ENCODE measurements at regions not wholly inside any gene's neighbourhood (a gene's known extent, or its start where the extent isn't known, plus 50 kb on each side); places are given as distances from the start of the nearest gene placed in this dataset.

DNA sequence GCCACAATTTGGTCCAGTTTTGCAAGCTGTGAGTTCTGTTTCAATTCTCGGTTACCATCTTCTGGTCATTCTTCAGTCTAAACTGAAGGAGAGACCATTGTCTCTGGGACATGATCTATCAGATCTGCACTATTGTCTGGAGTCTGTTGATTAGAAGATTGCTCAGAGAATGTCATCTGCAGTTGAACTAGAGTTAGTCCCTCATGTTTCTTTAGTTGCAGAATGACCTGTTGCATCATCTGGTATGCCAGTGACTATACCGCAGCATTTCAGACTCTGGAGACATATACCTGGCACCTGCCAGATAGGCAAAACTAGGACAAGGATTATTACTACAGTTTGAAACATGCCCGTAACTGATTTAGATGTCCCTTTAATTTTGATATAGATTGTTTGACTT, 194.8 kb downstream of the LRRC70 start:
- TF ChIP-seq, protein P1, sequence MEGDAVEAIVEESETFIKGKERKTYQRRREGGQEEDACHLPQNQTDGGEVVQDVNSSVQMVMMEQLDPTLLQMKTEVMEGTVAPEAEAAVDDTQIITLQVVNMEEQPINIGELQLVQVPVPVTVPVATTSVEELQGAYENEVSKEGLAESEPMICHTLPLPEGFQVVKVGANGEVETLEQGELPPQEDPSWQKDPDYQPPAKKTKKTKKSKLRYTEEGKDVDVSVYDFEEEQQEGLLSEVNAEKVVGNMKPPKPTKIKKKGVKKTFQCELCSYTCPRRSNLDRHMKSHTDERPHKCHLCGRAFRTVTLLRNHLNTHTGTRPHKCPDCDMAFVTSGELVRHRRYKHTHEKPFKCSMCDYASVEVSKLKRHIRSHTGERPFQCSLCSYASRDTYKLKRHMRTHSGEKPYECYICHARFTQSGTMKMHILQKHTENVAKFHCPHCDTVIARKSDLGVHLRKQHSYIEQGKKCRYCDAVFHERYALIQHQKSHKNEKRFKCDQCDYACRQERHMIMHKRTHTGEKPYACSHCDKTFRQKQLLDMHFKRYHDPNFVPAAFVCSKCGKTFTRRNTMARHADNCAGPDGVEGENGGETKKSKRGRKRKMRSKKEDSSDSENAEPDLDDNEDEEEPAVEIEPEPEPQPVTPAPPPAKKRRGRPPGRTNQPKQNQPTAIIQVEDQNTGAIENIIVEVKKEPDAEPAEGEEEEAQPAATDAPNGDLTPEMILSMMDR (IDR thresholded peaks at IDR 0.05): no peak
- TF ChIP-seq POLR2A (IDR thresholded peaks at IDR 0.05): no peak
